GM21717 (cell line): ENCODE measurements at regions not wholly inside any gene's neighbourhood (a gene's known extent, or its start where the extent isn't known, plus 50 kb on each side); places are given as distances from the start of the nearest gene placed in this dataset.
"Not testable (repeated sequence)": the region's sequence is repeated elsewhere in the genome, so short reads cannot be mapped to it uniquely, and the experiment has no call there.

ENCODE experiments used
- ATAC-seq: cut with Tn5 transposase; IDR thresholded peaks from one replicate; pipeline ENCODE4 v1.9.1; 2021; ENCODE audit warnings: mild to moderate bottlenecking, moderate library complexity; ENCODE audit not compliant: unreplicated experiment

- ATAC-seq: no peak
These were observed 333.8 kb upstream of the GRIA3 start for GRCh38 chrX:122850326-122850725.

DNA sequence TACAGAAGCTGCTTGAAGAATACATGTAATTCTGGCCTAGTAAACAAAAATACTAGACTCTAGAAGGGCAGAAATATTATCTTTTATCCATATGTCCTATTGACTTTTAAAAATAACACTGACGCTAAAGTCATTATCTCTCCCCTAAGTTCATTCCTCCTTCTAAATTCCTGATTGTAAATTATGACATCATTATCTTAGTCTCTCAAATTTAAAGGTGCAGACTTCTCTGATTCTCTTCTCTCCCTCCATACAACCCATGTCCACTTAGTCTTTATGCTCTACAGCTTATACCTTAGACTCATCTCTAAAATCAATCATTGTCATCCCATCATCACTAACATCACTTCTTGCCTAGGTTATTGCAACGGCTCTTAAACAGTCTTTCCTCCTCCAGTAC is 327.9 kb upstream of the GRIA3 start:
- ATAC-seq: no peak

DNA sequence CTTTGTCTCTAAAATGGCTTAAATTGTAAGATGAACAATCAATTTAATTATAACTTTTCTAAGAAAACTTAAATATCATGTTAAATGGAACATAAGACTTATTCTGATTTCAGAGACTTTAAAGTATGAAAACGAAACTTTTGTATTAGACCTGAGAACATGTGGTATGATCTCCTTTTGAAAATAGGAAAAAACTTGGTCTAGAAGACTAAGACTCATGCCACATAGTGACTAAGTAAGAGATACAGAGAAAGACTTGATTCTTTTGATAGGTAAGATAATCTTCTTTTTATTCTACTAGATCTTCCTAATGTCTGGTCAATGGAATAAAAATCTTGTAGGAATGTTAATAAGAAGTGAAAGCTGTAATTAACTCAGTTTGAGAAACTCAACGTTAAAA is 326.3 kb upstream of the GRIA3 start:
- ATAC-seq: no peak

- no peak for ATAC-seq
These were observed 321.0 kb upstream of the GRIA3 start for GRCh38 chrX:122863067-122863466.

DNA sequence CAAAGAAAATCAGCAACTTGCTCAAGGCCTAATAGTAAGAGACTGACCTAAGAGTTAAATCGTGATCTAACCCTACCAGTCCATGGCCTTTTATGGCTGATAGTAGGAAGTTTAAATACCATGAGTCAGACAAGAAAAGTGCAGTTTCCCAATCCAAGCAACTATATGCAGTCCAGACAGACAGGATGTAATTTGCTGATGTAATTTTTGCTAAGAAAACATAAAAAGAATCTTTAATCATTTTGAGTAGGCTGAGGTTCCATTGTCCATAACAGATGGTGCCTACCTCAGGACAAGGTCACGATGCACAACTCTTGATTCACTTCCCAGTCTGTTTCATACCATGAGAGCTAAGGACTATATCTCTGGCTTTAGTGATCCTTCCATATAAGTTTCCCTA is 317.5 kb upstream of the GRIA3 start:
- ATAC-seq: no peak

DNA sequence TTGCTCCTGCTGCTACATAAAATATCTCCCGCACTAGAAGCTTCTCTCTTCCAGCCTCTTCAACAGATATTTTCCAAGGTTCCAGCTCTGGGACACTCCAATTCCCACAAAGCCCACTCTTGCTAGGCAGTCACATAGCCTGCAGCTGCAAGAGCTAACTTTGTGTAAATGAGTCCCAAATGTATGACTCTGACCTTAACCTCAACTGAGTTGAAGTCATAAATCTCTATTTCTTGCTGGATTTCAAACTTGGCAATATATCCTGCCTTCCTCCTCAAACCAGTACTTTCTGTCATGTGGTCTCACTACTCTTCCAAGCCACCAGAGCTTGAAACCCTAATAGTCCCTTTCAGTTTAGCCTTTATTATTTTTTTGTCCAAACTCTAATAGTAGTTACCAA is 315.4 kb upstream of the GRIA3 start:
- no peak for ATAC-seq

GRCh38 chrX:122869171-122869570 is 314.9 kb upstream of the GRIA3 start:
- no peak for ATAC-seq

DNA sequence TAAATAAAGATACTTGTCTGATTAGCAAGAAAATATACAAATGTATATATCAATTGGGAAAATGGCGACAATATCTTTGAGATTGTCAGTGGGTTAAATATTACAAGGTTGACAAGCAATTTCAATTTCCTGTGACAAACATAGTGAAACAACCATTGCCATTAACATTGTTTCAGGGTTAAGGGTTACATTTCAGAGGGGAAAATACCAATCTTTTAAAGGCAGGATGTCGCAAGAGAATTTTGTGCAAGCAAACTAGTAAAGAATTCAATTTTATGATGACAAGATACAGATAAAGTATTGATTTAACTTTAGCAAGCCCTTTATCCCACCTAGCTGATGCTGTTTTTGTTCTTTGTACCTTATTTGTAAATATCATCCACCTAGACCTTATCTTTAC is 305.8 kb upstream of the GRIA3 start:
- ATAC-seq: no peak

- ATAC-seq: no peak
These were observed 303.1 kb upstream of the GRIA3 start for GRCh38 chrX:122880952-122881351.

DNA sequence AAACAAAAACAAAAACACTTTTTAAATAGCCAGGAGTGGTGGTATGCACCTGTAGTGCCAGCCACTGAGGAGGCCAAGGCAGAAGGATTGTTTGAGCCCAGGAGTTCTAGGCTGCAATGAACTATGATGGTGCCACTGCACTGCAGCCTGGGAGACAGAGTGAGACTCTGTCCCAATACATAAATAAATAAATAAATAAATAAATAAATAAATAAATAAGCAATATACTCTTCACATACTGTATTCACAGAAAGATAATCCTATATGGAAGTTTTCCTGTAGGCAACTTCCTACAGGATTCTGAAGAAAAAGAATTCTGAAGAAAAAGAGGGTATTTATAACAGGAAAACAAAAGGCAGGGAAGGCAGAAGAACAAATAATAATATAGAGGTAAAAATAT is 293.3 kb upstream of the GRIA3 start:
- ATAC-seq: no peak

DNA sequence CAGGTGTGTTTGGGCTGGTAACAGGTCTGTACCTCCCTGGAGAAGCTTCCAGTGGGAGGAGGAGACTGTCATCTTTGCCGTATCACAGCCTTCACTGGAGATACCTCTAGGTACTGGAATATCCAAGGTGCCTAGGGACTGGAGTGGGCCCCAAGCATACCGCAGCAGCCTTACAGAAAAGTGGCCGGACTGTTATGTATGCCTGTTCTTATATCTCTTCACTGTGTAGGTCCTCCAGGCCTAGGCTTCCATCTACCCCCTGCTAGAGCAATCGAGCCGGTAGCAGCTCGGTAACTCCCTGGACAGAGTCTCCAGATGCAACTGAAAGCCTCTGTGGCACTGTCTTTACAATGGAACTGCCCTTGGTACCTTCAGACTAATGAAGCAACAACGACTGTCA is 277.4 kb upstream of the GRIA3 start:
- ATAC-seq: no peak

DNA sequence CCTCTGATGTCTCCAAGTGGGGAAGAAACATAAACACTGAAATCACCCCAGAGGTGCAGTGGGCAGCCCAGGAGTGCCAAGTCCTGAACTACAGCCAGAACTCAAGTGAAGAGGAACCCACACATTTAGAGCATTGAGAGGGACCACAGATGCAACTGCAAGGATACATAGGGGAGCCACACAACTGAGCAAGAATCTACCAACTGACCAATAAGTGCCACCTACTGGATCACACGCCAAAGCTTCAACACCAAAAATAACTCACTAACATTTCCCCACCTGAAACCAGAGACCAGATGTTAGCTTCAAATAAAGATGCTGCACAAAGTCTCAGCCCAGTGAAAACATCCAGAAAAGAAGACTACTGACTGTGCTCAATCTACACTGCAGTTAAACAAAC is 276.7 kb upstream of the GRIA3 start:
- ATAC-seq: no peak

DNA sequence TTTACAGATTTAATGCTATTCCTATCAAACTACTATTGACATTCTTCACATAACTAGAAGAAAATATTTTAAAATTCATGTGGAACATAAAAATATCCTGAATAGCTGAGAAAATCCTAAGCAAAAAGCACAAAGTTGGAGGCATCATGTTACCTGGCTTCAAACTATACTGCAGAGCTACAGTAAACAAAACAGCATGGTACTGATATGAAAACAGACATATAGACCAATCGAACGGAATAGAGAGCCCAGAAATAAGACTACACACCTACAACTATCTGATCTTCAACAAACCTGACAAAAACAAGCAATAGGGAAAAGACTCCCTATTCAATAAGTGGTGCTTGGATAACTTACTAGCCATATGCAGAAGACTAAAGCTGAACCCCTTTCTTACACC is 273.4 kb upstream of the GRIA3 start:
- ATAC-seq: no peak

- no peak for ATAC-seq
These were observed 270.9 kb upstream of the GRIA3 start for GRCh38 chrX:122913134-122913533.

DNA sequence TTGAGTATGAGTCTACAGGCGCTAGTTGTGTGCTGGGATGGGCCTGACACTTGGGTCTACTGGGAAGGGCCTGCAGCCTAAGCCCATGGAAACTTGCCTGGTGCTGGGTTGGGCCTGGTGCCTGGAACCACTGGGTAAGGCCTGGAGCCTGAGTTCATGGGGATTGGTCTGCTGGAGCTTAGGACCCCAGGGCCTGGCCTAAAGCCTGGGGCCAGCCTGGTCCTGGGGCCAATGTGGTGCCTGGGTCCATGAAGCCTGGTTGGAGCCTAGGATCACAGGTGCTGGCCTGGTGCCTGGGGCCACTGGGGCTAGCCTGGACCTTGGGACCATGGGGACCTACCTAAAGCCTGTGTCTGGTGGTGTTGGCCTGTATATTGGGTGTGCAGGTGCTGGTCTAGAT is 270.3 kb upstream of the GRIA3 start:
- ATAC-seq: no peak

DNA sequence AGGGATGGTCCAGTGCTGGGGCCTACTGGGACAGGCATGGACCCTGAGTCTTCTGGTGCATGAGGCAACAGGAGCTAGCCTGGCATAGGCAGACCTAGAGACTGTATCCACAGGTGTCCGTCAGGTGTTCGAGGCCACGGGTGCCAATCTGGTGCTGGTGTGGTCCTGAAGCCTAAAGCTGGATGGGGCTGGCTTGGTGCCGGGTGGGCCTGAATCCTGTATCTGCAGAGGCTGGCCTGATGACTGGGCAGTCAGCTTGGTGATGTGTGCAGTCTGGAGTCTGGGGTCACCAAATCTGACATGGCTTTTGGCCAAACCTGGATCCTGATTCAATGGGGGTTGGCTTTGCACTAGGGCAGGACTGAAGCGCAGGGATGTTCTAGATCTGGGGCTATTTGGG is 269.8 kb upstream of the GRIA3 start:
- ATAC-seq: no peak

GRCh38 chrX:122934131-122934530 is 249.9 kb upstream of the GRIA3 start:
- ATAC-seq: no peak

DNA sequence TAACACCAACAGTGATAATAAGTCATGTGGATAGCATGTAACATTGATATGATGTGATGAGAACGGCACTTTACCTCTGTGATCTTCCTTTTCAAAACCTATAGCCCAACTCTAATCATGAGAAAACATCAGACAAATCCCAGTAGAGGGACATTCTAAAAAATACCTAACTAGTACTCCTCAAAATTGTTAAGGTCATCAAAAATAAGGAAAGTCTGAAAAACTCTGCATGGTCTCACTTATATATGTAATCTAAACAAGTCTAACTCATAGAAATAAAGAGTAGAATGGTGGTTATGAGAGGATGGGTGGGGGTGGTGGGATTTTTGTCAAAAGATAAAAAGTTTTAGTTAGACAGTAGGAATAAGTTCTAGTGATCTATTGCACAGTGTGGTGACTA is 243.9 kb upstream of the GRIA3 start:
- ATAC-seq: no peak

DNA sequence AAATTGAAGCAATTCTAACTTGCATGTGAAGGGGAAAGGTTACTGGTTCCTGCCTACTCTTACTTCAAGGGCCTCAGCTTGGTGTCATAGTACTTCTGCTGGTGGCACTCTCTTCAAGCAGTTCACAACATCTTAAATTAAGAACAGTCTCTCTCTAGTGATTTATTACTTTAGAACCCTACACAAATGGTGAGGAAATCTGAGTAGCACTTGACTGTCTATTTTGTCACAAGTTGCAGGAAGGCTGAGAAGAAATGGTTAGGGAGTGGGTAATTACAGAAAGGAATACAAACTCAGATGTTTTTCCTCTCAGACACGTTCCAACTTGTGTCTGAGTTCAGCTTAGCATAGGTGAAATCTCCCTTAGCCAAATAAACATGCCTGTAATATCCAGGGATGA is 242.3 kb upstream of the GRIA3 start:
- no peak for ATAC-seq

DNA sequence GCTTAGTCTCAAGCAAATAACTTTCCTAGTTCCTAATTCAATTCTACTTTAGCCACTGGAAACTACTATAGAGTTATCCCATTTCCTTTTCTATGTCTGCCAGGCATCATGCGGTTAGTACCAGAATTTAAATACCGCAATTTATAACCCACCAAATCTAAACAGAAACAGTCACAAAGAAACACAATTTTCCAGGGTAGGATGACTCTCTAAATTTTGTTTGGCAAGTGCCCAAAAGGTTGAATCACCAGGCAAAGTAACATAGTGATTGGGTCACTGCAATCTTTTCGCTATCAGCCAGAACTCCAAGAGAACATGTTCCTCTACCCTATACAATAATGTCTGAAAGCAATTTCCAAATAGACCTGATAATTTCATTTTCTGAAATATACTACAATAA is 240.2 kb upstream of the GRIA3 start:
- no peak for ATAC-seq

DNA sequence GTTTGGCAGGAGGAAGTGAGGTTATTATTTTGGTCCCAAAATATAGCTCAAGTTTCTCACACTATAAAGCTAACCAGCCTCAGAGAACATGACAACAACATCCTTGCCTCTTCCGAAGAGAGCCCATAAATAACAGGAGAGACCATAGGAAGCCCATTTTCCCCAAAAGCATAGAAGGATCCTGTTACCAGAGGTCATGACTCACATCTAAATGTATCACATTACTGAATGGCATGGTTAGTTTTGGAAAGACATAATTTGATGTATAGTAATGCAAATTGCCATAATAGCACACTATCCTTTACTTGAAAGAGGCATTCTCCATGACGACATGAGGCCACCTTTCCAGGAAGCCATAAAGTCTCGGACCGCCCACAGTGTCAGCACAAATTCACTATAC is 238.8 kb upstream of the GRIA3 start:
- no peak for ATAC-seq

GRCh38 chrX:122972604-122973003 is 211.5 kb upstream of the GRIA3 start:
- ATAC-seq: no peak

- ATAC-seq: no peak
These were observed 201.6 kb upstream of the GRIA3 start for GRCh38 chrX:122982521-122982920.

GRCh38 chrX:123002844-123003243 is 181.2 kb upstream of the GRIA3 start:
- not testable (repeated sequence) for ATAC-seq
